ENCODE measurements at regions not wholly inside any gene's neighbourhood (a gene's known extent, or its start where the extent isn't known, plus 50 kb on each side); places are given as distances from the start of the nearest gene placed in this dataset.

GRCh38 chr6:22972771-22973170, 403.4 kb downstream of the HDGFL1 start:
- TF ChIP-seq CTCF (IDR thresholded peaks at IDR 0.05; ENCODE audit: extremely low read depth in 1 of 2, insufficient read depth in 1 of 2, low read depth in 1 of 2, low read length in 2 of 2) (no peak), POLR2A (IDR thresholded peaks at IDR 0.05; ENCODE audit: low read depth, low read length) (no peak), MAX (IDR thresholded peaks at IDR 0.05; ENCODE audit: insufficient read depth, insufficient read length) (no peak), JUN (IDR thresholded peaks at IDR 0.05; ENCODE audit: borderline replicate concordance, insufficient read depth, insufficient read length, low read depth) (no peak), GATA2 (IDR thresholded peaks at IDR 0.05; ENCODE audit: insufficient read depth, insufficient read length, low read depth, low read length) (no peak), POLR2AphosphoS5 (IDR thresholded peaks at IDR 0.05; ENCODE audit: insufficient read depth, low read depth, low read length) (no peak), EZH2 (IDR thresholded peaks at IDR 0.05; ENCODE audit: borderline replicate concordance, low read depth, low read length, severe bottlenecking) (no peak), FOS (IDR thresholded peaks at IDR 0.05; ENCODE audit: borderline replicate concordance, insufficient read depth, low read length) (no peak), MYC (IDR thresholded peaks at IDR 0.05; ENCODE audit: low read depth, low read length) (no peak)
